Trophoblast cell (in vitro differentiated cells and primary cell): ENCODE measurements at regions not wholly inside any gene's neighbourhood (a gene's known extent, or its start where the extent isn't known, plus 50 kb on each side); places are given as distances from the start of the nearest gene placed in this dataset.
"Not testable (repeated sequence)": the region's sequence is repeated elsewhere in the genome, so short reads cannot be mapped to it uniquely, and the experiment has no call there.

Experiments used
- DNase-seq, 2 donors: peaks; one replicate each; pipeline ENCODE4 v3.0.0-alpha.2; 2016
- H2AFZ ChIP-seq: 2 replicates; pipeline ENCODE4 v1.6.1; 2013; ENCODE audit warnings: low read length, moderate library complexity, mild to moderate bottlenecking; ENCODE audit not compliant: insufficient read depth, poor library complexity
- H2AK5ac ChIP-seq: 2 replicates; pipeline ENCODE4 v1.6.1; 2013; ENCODE audit warnings: mild to moderate bottlenecking, low read length
- H2BK120ac ChIP-seq: 2 replicates; pipeline ENCODE4 v1.6.1; 2013; ENCODE audit warnings: low read length, mild to moderate bottlenecking, moderate library complexity; ENCODE audit not compliant: insufficient read depth, poor library complexity
- H2BK12ac ChIP-seq: 2 replicates; pipeline ENCODE4 v1.6.1; 2013; ENCODE audit warnings: mild to moderate bottlenecking, low read length, moderate library complexity
- H2BK5ac ChIP-seq: 2 replicates; pipeline ENCODE4 v1.6.1; 2013; ENCODE audit warnings: low read length, low read depth, moderate library complexity, mild to moderate bottlenecking; ENCODE audit not compliant: poor library complexity
- H3K14ac ChIP-seq: 2 replicates; pipeline ENCODE4 v1.6.1; 2013; ENCODE audit warnings: mild to moderate bottlenecking, low read length
- H3K18ac ChIP-seq: 2 replicates; pipeline ENCODE4 v1.6.1; 2013; ENCODE audit warnings: mild to moderate bottlenecking, low read length
- H3K23ac ChIP-seq: 2 replicates; pipeline ENCODE4 v1.6.1; 2013; ENCODE audit warnings: low read length
- H3K27ac ChIP-seq: 2 replicates; pipeline ENCODE4 v1.5.1; 2013; ENCODE audit warnings: low read depth, mild to moderate bottlenecking, inconsistent platforms, low read length, moderate library complexity
- H3K27me3 ChIP-seq: 2 replicates; pipeline ENCODE4 v1.6.1; 2013; ENCODE audit warnings: inconsistent platforms, mild to moderate bottlenecking, low read length, moderate library complexity; ENCODE audit not compliant: insufficient read depth
- H3K36me3 ChIP-seq, 2 experiments: 1 replicate in 1 of 2; 2 replicates in 1 of 2; pipeline ENCODE4 v1.6.1; 2013; ENCODE audit warnings: low read length in 2 of 2, mild to moderate bottlenecking in 2 of 2, moderate library complexity in 1 of 2; ENCODE audit not compliant: insufficient read depth in 2 of 2, control insufficient read depth in 1 of 2
- H3K4ac ChIP-seq: 2 replicates; pipeline ENCODE4 v1.6.1; 2013; ENCODE audit warnings: low read depth, mild to moderate bottlenecking, low read length, moderate library complexity
- H3K4me1 ChIP-seq, 2 experiments: 1 replicate in 1 of 2; 2 replicates in 1 of 2; pipeline ENCODE4 v1.6.1; 2013; ENCODE audit warnings: low read length in 2 of 2, mild to moderate bottlenecking in 2 of 2, moderate library complexity in 1 of 2; ENCODE audit not compliant: insufficient read depth in 2 of 2, control insufficient read depth in 1 of 2
- H3K4me2 ChIP-seq: 2 replicates; pipeline ENCODE4 v1.6.1; 2013; ENCODE audit warnings: inconsistent platforms, mild to moderate bottlenecking, low read length, moderate library complexity
- H3K4me3 ChIP-seq: 2 replicates; pipeline ENCODE4 v1.5.1; 2013; ENCODE audit warnings: mild to moderate bottlenecking, low read depth, low read length, inconsistent platforms
- H3K79me1 ChIP-seq: one replicate; pipeline ENCODE4 v1.6.1; 2013; ENCODE audit warnings: low read length
- H3K79me2 ChIP-seq: 2 replicates; pipeline ENCODE4 v1.6.1; 2013; ENCODE audit warnings: low read length, mild to moderate bottlenecking; ENCODE audit not compliant: control insufficient read depth, insufficient read depth, poor library complexity
- H3K9ac ChIP-seq: 2 replicates; pipeline ENCODE4 v1.6.1; 2013; ENCODE audit warnings: mild to moderate bottlenecking, low read length
- H3K9me3 ChIP-seq: 2 replicates; pipeline ENCODE4 v1.6.1; 2013; ENCODE audit warnings: low read depth, mild to moderate bottlenecking, control low read depth, inconsistent platforms, low read length; ENCODE audit not compliant: insufficient read depth
- H4K12ac ChIP-seq: 2 replicates; pipeline ENCODE4 v1.6.1; 2013; ENCODE audit warnings: low read depth, mild to moderate bottlenecking, low read length, moderate library complexity
- H4K8ac ChIP-seq: 2 replicates; pipeline ENCODE4 v1.6.1; 2013; ENCODE audit warnings: low read depth, mild to moderate bottlenecking, low read length, moderate library complexity
- H4K91ac ChIP-seq: one replicate; pipeline ENCODE4 v1.6.1; 2013; ENCODE audit warnings: low read depth, mild to moderate bottlenecking, low read length, moderate library complexity
- WGBS: extraction: QIAGEN DNeasy Blood & Tissue Kit; methylation state at CpG from one replicate; pipeline ENCODE4 v1.1.7; 2013; ENCODE audit warnings: missing lambda C conversion rate; ENCODE audit not compliant: insufficient read length, insufficient coverage; ENCODE audit errors: extremely low coverage; 5-methylcytosine and 5-hydroxymethylcytosine counted together

DNA sequence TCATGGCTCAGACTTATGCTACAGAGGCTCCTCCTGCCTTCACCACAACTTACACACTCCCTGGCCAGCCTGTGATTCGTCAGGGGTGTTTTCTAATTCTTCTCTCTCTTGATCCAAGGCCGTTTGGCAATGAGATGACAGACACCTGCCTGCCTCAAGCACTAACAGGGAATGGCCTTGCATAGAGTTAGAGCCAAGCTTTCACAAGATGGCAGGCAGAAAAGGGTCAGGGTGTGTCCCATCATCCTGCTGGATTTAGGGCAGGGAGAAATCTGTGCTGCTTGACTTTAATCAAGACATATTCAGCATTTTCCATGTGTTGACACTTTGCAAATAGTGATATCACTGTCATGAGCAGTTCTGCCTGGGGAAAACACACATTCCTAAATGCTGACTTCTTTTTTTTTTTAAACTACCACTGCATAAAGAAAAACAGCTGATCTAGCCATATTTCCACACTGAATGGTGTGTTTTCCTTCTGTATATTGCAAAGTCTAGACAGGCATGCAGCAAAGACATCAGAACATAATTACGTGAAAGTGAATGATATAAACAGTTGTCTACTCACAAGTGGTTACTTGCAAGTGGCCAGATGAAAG is 95.0 kb upstream of the SLC25A48 start:
- H4K8ac ChIP-seq, result no peak overlapping the region
- H4K12ac ChIP-seq, result no peak overlapping the region
- H3K9me3 ChIP-seq, result no peaks in the 10 kb centered on the region
- H2BK5ac ChIP-seq, result no peak overlapping the region
- no peak overlapping the region for H2BK12ac ChIP-seq
- no peak overlapping the region for H2AK5ac ChIP-seq
- H3K14ac ChIP-seq, result no peak overlapping the region
- no peak overlapping the region for H4K91ac ChIP-seq
- whole genome bisulfite sequencing, result no CpG with 5 or more reads among the region's 3 CpGs
- no peak overlapping the region for H3K4ac ChIP-seq
- DNase-seq, result no peak
- no peak overlapping the region for H3K23ac ChIP-seq
- H3K27me3 ChIP-seq, result no peaks in the 10 kb centered on the region
- H3K79me2 ChIP-seq, result no peaks in the 10 kb centered on the region
- H3K4me2 ChIP-seq, result no peak overlapping the region
- no peak overlapping the region for H3K9ac ChIP-seq
- no peaks in the 10 kb centered on the region for H3K36me3 ChIP-seq
- no peak overlapping the region for H3K18ac ChIP-seq
- H3K4me1 ChIP-seq, result no peaks in the 10 kb centered on the region
- no peak overlapping the region for H3K4me3 ChIP-seq
- no peak overlapping the region for H2BK120ac ChIP-seq
- H3K27ac ChIP-seq, result no peak overlapping the region
- no peak overlapping the region for H2AFZ ChIP-seq
- H3K79me1 ChIP-seq, result no peaks in the 10 kb centered on the region

DNA sequence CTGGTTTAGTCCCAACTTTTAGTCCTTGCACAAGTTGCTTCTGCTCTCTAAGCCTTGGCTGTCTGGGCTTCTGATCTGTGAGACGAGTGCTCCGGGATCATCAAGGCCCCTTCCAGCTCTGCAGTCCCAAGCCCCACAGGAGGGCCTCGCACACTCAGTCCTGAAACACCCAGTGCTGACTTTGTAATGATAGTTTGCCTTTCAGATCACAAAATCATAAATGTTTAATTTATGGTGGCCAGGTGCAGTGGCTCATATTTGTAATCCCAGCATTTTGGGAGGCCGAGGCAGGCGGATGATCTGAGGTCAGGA is 95.9 kb upstream of the SLC25A48 start:
- Histone ChIP-seq H3K23ac (no peak overlapping the region), H3K4me2 (no peak overlapping the region)
- DNase-seq, result no peak

DNA sequence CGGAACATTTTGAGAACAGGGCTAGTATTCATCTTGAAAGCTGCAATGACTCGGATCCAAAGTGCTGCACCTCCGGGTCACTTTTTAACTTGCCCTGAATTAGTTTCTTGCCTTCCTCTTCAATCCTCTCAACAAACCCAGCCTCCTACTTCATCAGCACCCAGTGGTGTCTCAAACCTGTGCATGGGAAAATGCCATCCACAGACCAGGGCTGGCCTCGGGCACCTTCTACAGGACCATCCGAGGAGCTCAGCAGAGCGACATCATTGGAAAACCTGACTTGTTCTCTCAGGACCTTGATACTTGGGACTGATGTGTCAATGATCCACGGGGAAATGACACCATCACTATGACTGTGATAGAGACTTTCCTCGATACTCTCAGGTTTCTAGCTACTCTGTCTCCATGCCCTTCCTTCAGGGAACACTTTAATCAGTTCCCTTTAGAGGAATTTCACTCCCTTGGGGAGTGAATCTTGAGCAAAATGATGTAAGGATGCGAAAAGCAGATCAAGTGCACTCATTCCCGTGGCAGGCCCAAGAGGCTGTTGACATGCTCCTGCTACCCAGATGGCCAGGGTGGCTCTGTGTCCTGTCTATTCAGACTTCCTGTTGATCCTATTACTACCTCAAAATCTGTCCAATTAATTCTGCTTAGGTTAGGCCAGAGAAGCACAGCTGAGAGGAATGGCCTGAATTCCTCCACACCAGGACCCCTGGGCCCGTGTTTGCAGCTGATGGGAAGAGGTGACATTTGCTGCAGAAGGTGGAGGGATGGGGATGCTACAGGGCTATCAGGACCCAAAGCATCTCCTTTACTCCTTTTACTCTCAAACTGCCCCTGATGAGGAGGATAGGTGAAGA is 96.5 kb upstream of the SLC25A48 start:
- Histone ChIP-seq H4K12ac (no peak overlapping the region), H3K4me3 (no peak overlapping the region), H3K79me1 (no peaks in the 10 kb centered on the region), H2BK5ac (no peak overlapping the region), H3K27ac (no peak overlapping the region), H3K23ac (no peak overlapping the region), H3K36me3 (no peaks in the 10 kb centered on the region), H3K4ac (no peak overlapping the region), H3K9ac (no peak overlapping the region), H2BK120ac (no peak overlapping the region), H3K9me3 (no peaks in the 10 kb centered on the region), H3K79me2 (no peaks in the 10 kb centered on the region), H3K4me1 (no peaks in the 10 kb centered on the region), H2BK12ac (no peak overlapping the region), H4K8ac (no peak overlapping the region), H3K14ac (no peak overlapping the region), H4K91ac (no peak overlapping the region), H3K4me2 (no peak overlapping the region), H3K18ac (no peak overlapping the region), H2AFZ (no peak overlapping the region), H2AK5ac (no peak overlapping the region), H3K27me3 (no peaks in the 10 kb centered on the region)
- DNase-seq, result no peak
- no CpG with 5 or more reads among the region's 11 CpGs for WGBS

More for the DNA sequence above, 95.9 kb upstream of the SLC25A48 start:
- Histone ChIP-seq H3K9ac (no peak overlapping the region), H3K4me3 (no peak overlapping the region), H2BK120ac (no peak overlapping the region), H3K79me2 (no peaks in the 10 kb centered on the region), H3K27ac (no peak overlapping the region), H4K12ac (no peak overlapping the region), H3K18ac (no peak overlapping the region), H3K4me1 (no peaks in the 10 kb centered on the region), H3K9me3 (no peaks in the 10 kb centered on the region), H4K91ac (no peak overlapping the region), H3K79me1 (no peaks in the 10 kb centered on the region), H3K27me3 (no peaks in the 10 kb centered on the region), H2BK5ac (no peak overlapping the region), H2BK12ac (no peak overlapping the region), H3K36me3 (no peaks in the 10 kb centered on the region), H4K8ac (no peak overlapping the region), H3K4ac (no peak overlapping the region), H3K14ac (no peak overlapping the region), H2AFZ (no peak overlapping the region), H2AK5ac (no peak overlapping the region)
- WGBS, result no CpG with 5 or more reads among the region's 5 CpGs

DNA sequence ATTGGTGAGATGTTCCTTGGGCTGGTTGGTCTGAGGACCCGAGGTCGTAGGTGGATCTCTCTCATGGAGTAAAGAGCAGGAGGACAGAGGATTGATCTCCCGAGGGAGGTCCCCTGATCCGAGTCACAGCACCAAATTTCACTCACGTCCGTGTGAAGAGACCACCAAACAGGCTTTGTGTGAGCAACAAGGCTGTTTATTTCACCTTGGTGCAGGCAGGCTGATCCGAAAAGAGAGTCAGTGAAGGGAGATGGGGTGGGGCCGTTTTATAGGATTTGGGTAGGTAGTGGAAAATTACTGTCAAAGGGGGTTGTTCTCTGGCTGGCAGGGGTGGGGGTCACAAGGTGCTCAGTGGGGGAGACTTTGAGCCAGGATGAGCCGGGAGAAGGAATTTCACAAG is 97.5 kb upstream of the SLC25A48 start:
- not testable (repeated sequence) for H3K36me3 ChIP-seq
- no CpG with 5 or more reads among the region's 9 CpGs for WGBS

More for the DNA sequence above, 97.5 kb upstream of the SLC25A48 start:
- not testable (repeated sequence) for H3K4ac ChIP-seq, H3K4me3 ChIP-seq, H3K79me1 ChIP-seq, H4K12ac ChIP-seq, H2AFZ ChIP-seq, H3K18ac ChIP-seq, H2BK12ac ChIP-seq, H3K23ac ChIP-seq, H3K79me2 ChIP-seq, H3K14ac ChIP-seq, H3K4me1 ChIP-seq, H3K27me3 ChIP-seq, H2BK120ac ChIP-seq, H3K9ac ChIP-seq, H3K9me3 ChIP-seq, DNase-seq, H4K91ac ChIP-seq, H3K27ac ChIP-seq, H4K8ac ChIP-seq, H3K4me2 ChIP-seq, H2AK5ac ChIP-seq, H2BK5ac ChIP-seq
